Fibroblast of villous mesenchyme (primary cell): ENCODE measurements at regions not wholly inside any gene's neighbourhood (a gene's known extent, or its start where the extent isn't known, plus 50 kb on each side); places are given as distances from the start of the nearest gene placed in this dataset.

Experiments used
- DNase-seq: peaks from one replicate; pipeline ENCODE4 v3.0.0-alpha.2; 2010; ENCODE audit warnings: low read depth
- H3K4me3 ChIP-seq: 2 replicates; pipeline ENCODE4 v1.5.1; 2011; ENCODE audit warnings: low read depth, mild to moderate bottlenecking, low read length
- TF ChIP-seq, protein P1 (sequence below): IDR thresholded peaks from 2 replicates; pipeline ENCODE4 v1.5.1; 2012; ENCODE audit warnings: low read depth, mild to moderate bottlenecking, low read length; ENCODE audit not compliant: insufficient read depth

DNA sequence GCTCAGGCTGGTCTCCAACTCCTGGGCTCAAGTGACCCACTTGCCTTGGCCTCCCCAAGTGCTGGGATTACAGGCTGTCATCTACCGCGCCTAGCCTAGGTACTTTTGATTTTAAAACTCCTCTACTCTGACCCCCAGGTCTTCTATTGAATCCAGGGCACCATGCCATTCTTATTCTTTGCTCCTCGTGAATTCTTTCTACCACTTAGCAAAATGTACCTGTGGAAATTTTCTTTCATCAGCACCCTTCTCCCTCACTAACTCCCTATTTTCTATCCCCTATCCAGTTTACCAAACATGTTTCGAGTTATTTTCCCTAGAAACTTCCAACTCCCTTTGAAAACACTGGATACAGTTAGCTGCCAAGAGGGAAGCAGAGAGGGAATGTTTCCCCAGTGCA lies 60.0 kb upstream of the RAPGEF2 start:
- DNase-seq = no peak

GRCh38 chr4:159043861-159044260 lies 59.0 kb upstream of the RAPGEF2 start:
- no peak for DNase-seq

More for the DNA sequence above, 60.0 kb upstream of the RAPGEF2 start:
- TF ChIP-seq, protein P1, sequence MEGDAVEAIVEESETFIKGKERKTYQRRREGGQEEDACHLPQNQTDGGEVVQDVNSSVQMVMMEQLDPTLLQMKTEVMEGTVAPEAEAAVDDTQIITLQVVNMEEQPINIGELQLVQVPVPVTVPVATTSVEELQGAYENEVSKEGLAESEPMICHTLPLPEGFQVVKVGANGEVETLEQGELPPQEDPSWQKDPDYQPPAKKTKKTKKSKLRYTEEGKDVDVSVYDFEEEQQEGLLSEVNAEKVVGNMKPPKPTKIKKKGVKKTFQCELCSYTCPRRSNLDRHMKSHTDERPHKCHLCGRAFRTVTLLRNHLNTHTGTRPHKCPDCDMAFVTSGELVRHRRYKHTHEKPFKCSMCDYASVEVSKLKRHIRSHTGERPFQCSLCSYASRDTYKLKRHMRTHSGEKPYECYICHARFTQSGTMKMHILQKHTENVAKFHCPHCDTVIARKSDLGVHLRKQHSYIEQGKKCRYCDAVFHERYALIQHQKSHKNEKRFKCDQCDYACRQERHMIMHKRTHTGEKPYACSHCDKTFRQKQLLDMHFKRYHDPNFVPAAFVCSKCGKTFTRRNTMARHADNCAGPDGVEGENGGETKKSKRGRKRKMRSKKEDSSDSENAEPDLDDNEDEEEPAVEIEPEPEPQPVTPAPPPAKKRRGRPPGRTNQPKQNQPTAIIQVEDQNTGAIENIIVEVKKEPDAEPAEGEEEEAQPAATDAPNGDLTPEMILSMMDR = no peak
- no peak overlapping the region for H3K4me3 ChIP-seq

DNA sequence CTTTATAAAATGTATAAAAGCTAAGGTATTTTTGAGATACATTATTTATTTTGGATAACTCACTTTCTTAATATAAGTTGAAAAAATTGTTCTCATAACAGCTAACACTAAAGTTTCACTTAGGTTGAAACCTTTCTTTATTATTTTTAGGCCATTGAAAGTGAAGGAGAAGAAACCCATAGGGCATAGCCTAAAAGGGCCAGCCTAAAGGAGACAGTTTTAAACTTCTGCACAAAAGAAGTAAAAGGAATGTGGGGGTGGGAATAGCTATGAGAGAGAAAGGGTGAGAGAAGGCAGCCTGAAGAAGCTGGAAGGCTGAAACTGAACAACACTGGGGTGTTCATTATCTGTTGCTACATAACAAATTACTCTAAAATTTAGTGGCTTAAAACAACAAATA lies 57.6 kb upstream of the RAPGEF2 start:
- TF ChIP-seq, protein P1 = no peak
- DNase-seq = no peak

More at GRCh38 chr4:159043861-159044260, 59.0 kb upstream of the RAPGEF2 start:
- H3K4me3 ChIP-seq = no peak overlapping the region
- TF ChIP-seq, protein P1 = no peak

GRCh38 chr4:159046683-159047082 lies 56.2 kb upstream of the RAPGEF2 start:
- TF ChIP-seq, protein P1 = no peak
- DNase-seq = no peak
- H3K4me3 ChIP-seq = no peak overlapping the region

More for the DNA sequence above, 57.6 kb upstream of the RAPGEF2 start:
- no peak overlapping the region for H3K4me3 ChIP-seq

DNA sequence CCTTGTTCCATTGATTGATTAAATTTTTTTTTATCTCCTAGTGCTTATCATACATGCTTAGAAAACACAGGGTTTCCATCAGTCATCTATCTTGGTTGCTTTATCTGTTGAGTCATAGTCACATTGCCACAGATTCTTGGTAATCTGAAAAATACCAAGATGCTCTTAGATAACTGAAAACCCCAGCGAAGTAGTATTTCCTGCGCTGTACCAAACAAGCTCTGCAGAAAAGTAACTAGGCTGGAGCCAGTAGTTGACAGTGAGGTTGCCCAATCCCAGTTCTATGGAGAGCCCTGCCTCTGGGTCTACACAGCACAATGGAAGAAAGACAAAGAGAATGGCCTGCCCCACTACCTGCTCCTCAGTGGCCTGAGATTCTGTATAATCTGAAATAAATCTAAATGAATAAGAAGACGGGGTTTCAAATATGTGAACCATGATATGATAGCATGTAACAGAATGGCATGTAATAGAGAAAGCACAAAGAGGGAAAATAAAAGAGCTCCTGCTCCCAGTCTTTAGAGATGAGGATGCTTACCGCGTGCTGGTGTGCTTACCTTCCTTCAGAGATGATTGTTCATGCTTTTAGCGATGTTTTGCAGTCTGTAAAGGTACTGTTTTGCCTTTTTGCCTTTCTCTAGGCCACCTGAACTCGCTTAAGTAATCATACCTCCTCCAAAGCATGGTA lies 55.3 kb upstream of the RAPGEF2 start:
- peak; percentile 54 for DNase-seq
- H3K4me3 ChIP-seq = no peak overlapping the region

GRCh38 chr4:159048166-159048886 lies 54.6 kb upstream of the RAPGEF2 start:
- DNase-seq = peak; percentile 79
- H3K4me3 ChIP-seq = peak overlapping the region; percentile 35
- TF ChIP-seq, protein P1 = no peak

More for the DNA sequence above, 55.3 kb upstream of the RAPGEF2 start:
- TF ChIP-seq, protein P1 = no peak
